Stimulated activated CD8-positive, alpha-beta memory T cell treated with anti-CD3 and anti-CD28 coated beads, Interleukin-4, amount 100 ng/mL, for 4 hours (primary cell): ENCODE measurements at regions not wholly inside any gene's neighbourhood (a gene's known extent, or its start where the extent isn't known, plus 50 kb on each side); places are given as distances from the start of the nearest gene placed in this dataset.

Experiments
- DNase-seq, 2 donors: peaks; one replicate each; pipeline ENCODE4 v3.0.0-alpha.2; 2020; ENCODE audit warnings: low read depth in 2 of 2, low spot score in 1 of 2

- DNase-seq = no peak
Measured at GRCh38 chr1:29991025-29991424, 732.4 kb downstream of the MATN1 start.

DNA sequence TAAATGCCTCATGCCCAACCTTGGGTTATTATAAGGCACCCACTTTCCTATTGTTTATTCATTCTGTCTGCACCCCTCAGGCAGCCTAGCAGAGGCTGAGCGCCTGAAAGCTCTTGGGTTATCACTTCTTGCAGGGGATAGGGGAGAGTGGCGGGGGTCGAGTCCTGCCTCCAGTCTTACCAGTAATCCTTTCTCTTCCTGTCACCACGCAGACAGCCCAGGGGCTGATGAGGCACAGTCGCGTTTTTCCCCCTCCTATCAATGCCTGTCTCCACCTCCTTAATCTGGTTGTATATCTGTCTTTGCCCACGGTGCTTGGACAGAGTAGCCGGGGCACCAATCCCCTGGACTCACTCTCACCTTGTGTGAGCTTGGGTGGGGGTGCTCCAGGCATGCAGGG lies 733.1 kb downstream of the MATN1 start:
- no peak for DNase-seq

DNA sequence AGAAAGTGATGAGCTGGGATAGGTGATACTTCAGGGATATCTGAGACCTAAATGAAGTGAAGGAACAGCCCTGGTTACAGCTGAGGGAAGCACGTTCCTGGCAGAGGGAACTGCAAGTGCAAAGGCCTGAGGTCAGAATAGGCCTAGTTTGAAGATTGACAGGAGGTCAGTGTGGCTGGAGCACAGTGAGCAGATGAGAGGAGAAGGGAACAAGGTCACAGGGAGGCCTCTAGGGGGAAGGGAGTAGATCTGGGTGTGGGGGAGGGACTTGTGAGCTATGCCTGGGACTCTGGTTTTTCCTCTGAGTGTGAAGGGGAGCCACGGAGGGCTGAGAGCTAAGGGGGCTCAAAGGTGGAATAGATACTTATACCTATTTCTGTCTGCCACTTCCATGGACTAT lies 736.4 kb downstream of the MATN1 start:
- DNase-seq = no peak

GRCh38 chr1:29985606-29985945 lies 737.8 kb downstream of the MATN1 start:
- DNase-seq = no peak

DNA sequence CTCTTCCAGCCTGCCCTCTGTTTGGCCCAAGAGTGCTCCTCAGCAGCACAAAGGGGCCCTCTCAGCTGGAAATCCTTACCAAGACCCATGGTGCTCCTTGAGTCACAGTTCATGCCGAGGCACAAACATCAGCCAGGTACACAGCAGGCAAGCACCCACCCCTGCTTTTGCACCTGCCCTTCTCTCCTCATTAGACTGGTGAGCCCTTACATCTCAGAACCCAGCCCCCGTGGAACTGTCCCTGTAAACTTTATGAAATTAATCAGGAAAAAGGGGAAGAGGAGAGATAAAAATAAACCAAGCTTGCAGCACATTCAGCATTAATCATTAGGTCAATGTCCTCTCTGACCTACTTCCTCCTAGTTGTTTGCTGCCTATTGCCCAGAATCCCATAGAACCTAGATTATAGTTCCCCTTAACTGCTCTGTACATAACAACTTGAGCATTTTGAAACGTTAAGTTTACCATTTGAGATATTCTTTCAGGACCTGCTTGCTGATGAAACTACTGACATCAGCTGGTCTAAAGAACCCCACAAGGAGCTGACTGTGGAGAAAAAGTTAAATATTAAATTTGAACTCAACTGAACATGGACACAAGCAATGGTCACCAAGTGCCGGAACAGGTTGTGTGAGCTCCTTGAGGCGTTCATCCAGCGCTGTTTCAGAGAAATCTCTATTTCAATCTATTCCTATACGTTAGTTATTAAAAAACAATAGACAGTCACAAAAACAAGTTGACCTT lies 738.4 kb downstream of the MATN1 start:
- no peak for DNase-seq

DNA sequence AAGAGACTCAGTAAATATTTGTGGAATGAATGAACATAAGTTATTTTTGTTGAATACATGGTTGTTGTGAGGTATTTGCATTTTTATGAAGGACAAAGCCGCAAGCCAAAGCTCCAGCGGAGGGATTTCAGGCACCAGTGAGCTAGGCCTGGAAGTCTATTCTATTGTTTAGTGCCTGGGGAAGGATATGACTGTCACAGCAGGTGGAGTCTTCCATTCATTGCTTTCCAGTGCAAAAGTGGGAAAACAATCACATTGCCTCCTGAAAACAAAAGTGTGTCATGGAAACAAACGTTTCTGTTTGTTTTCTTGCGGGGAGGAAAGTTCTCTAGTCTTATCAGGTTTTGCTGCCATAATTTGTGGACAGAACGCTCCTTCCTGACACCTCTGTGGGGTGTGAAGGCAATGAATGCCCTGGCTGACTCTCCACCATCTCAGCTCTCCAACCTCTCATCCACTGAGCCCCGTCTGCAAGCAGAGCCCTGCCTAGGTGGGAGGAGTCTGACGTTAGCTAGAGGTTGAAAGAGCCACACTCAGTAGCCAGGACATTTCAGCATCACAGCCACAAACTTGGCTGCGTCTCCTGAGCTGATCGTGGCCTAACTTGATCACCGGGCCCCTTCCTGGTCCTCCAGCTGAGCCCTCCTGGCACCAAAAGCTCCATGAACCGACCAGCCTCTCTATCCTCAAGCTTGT lies 739.1 kb downstream of the MATN1 start:
- DNase-seq = no peak

- no peak for DNase-seq
Measured at GRCh38 chr1:29983321-29983720, 740.1 kb downstream of the MATN1 start.

GRCh38 chr1:29981586-29982239 lies 741.7 kb downstream of the MATN1 start:
- DNase-seq = no peak

DNA sequence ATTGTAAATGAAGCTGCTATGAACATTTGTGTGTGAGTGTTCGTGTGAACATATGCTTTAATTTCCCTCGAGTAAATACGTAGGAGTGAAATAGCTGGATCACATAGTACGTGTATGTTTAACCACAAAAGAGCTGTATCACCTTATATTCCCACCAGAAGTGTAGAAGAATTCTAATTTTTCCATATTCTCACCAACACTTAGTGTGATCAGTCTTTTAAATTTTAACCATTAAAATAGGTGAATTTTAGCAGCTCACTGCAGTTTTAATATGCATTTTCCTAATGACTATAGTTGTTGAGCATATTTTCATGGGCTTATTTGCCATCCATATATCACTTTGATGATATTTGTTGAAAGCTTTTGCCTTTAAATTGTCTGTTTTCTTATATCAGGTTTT lies 741.2 kb downstream of the PTPRU start:
- DNase-seq = no peak

GRCh38 chr1:29975036-29975694 lies 738.8 kb downstream of the PTPRU start:
- DNase-seq = no peak

- DNase-seq = no peak
Measured at GRCh38 chr1:29974316-29974724, 738.0 kb downstream of the PTPRU start.

- DNase-seq = no peak
Measured at GRCh38 chr1:29973406-29973805, 737.1 kb downstream of the PTPRU start.

GRCh38 chr1:29972421-29973053 lies 736.2 kb downstream of the PTPRU start:
- no peak for DNase-seq

GRCh38 chr1:29971703-29972102 lies 735.4 kb downstream of the PTPRU start:
- DNase-seq = no peak

- no peak for DNase-seq
Measured at GRCh38 chr1:29970747-29971325, 734.5 kb downstream of the PTPRU start.

DNA sequence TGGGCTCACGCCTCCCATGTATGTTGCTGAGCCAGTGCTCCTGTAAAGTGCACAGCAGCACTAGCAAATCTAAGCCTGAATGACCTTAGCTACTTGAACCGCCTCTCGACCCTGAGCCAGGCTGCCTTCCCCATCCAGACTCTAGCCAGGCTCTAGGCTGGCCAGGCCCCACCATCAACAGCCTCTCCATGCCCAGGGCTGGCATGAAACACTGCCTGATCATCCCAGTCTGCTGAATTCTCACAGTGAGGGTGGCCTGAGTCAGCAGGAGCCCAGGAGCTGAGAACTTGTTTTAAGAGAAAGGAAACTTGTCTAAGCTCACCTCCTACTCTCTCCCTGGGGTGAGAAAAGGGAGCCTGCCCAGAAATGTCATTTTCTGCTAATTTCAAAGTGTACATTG lies 733.3 kb downstream of the PTPRU start:
- no peak for DNase-seq

- DNase-seq = no peak
Measured at GRCh38 chr1:29967261-29967660, 730.9 kb downstream of the PTPRU start.

DNA sequence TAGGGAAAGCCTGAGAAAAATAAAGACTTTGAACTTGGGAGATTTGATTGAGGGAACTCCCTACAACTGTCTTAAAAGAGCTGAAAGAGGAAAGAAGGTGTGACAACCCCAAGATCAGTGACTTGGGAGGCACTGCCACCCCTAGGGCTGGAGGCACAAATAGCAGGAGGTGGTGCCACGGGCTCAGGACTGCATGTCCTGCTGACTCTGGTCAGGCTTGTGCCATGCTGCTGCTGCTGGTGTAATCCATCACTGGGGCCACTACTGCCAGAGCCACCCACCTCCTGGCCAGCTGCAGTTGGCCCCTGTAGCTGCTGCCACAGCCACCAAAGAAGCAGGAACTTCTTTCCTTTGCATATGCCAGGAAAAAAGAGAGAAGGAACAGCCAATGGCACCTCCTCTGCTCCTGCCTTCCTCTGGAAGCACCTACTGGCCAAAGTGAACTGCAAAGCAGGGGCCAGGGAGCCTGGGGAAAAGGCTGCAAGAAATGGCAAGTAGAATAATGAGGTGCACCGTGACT lies 730.3 kb downstream of the PTPRU start:
- no peak for DNase-seq

GRCh38 chr1:29964718-29965533 lies 728.6 kb downstream of the PTPRU start:
- DNase-seq = no peak

- DNase-seq = no peak
Measured at GRCh38 chr1:29963946-29964345, 727.6 kb downstream of the PTPRU start.
